ENCODE measurements at regions not wholly inside any gene's neighbourhood (a gene's known extent, or its start where the extent isn't known, plus 50 kb on each side); places are given as distances from the start of the nearest gene placed in this dataset.

- no peak for TF ChIP-seq CTCF (IDR thresholded peaks at IDR 0.05; ENCODE audit: insufficient read depth, low read depth, low read length)
- no peak for TF ChIP-seq EZH2 (IDR thresholded peaks at IDR 0.05; ENCODE audit: insufficient read depth, low read length)
These were observed 89.2 kb upstream of the HIVEP1 start for GRCh38 chr6:11922901-11923300.
